Adrenal gland (tissue), 9 donors: ENCODE measurements at regions not wholly inside any gene's neighbourhood (a gene's known extent, or its start where the extent isn't known, plus 50 kb on each side); places are given as distances from the start of the nearest gene placed in this dataset.

Source experiments
- DNase-seq, 7 donors: peaks; one replicate each; pipeline ENCODE4 v3.0.0-alpha.2; 2019 to 2020
- H3K27ac ChIP-seq, 5 donors: fragments of 200-600 bp; sonication (generic) in 4 of 5; 1 replicate in 3 of 5; 2 replicates in 2 of 5; pipeline versions ENCODE4 v1.5.1 to v1.8.0; 2016 to 2020; ENCODE audit warnings: mild to moderate bottlenecking in 1 of 5
- H3K27me3 ChIP-seq: fragments of 200-600 bp; 2 replicates; pipeline ENCODE4 v1.8.0; 2021
- H3K36me3 ChIP-seq, 2 donors: fragments of 200-600 bp; replicated peaks in 1 of 2; 1 replicate in 1 of 2; 2 replicates in 1 of 2; pipeline versions ENCODE4 v1.5.1 to v1.8.0; 2018 to 2022
- H3K4me1 ChIP-seq, 2 donors: fragments of 200-600 bp; replicated peaks in 1 of 2; 1 replicate in 1 of 2; 2 replicates in 1 of 2; pipeline versions ENCODE4 v1.5.1 to v1.8.0; 2018 to 2021
- H3K4me3 ChIP-seq, 4 donors: fragments of 200-600 bp; sonication (generic) in 3 of 4; one replicate each; pipeline ENCODE4 v1.5.1; 2016 to 2018
- H3K9me3 ChIP-seq, 3 donors: fragments of 200-600 bp; sonication (generic) in 1 of 3; replicated peaks in 1 of 3; 1 replicate in 2 of 3; 2 replicates in 1 of 3; pipeline versions ENCODE4 v1.5.1 to v1.8.0; 2016 to 2021
- POLR2A ChIP-seq, 2 donors: fragments of 450-650 bp; IDR thresholded peaks; one replicate each; pipeline ENCODE4 v1.6.1; 2017; ENCODE audit warnings: antibody characterized with exemption in 2 of 2, mild to moderate bottlenecking in 2 of 2, moderate library complexity in 1 of 2
- WGBS, 4 donors: extraction: QIAGEN DNeasy Blood & Tissue Kit in 2 of 4; methylation state at CpG; one replicate each; pipeline versions ENCODE4 v1.1.5 to v1.1.7; 2013 to 2017; 5-methylcytosine and 5-hydroxymethylcytosine counted together
- intact Hi-C, 2 donors: fragments of 100-400 bp; cut with DNase I; formaldehyde crosslinking; loops; one replicate each; pipeline versions ENCODE4 v1.14.1 to v1.15.0; 2022 to 2023
- TF ChIP-seq, protein P1 (sequence below), 6 experiments: fragments of 450-650 bp in 4 of 6; fragments of 200-600 bp in 2 of 6; sonication (generic) in 1 of 6; IDR thresholded peaks; 1 replicate in 5 of 6; 2 replicates in 1 of 6; pipeline versions ENCODE4 v1.5.1 to v1.8.0; 2016 to 2021; ENCODE audit warnings: antibody characterized with exemption in 6 of 6, mild to moderate bottlenecking in 2 of 6, moderate library complexity in 1 of 6
- donor health status: healthy with polysubstance abuse.
- donor health status: Bipolar disorder and iron deficiency.
- donor health status: DM: yes; HTN: yes; CAD: no.
- donor health status: DM: no; HTN: no; CAD: no.
- donor health status: DM: no; HTN: no; CAD: no.

DNA sequence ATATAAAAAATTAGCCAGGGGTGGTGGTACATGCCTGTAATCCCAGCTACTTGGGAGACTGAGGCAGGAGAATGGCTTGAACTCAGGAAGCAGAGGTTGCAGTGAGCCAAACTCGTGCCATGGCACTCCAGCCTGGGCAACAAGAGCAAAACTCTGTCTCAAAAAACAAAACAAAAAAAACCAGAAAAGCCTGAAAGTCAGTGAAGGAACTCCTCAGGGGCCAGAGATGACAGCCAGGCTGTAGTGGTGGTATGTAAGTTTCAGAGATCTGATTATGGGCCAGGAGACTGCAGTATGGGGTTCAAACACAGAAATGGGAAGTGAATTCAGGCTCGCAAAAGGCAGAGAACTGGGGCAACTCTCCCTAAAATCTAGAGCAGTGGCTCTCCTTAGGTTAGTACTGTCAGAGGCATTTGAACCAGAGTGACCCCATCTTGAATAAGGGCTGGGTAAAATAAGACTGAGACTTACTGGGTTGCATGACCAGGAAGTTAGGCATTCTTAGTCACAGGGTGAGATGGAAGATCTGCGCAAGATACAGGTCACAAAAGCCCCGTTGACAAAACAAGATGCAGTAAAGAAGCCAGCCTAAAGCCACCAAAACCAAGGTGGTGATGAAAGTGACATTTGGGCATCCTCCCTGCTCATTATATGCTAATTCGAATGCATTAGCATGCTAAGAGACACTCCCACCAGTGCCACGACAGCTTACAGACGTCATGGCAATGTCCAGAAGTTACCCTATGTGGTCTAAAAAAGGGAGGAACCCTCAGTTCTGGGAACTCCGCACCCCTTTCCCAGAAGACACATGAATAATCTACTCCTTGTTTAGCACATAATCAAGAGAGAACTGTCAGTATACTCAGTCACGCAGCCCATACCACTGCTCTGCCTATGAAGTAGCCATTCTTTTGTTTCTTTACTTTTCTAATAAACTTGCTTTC is 120.2 kb upstream of the XYLT1 start:
- no peak overlapping the region for H3K4me3 ChIP-seq
- 75 to 82% (median 80%) methylated on average over 9 of the region's 9 CpGs for WGBS, 4 donors

GRCh38 chr16:17589898-17590297 is 119.1 kb upstream of the XYLT1 start:
- Histone ChIP-seq H3K4me3 (no peak overlapping the region), H3K27me3 (no peaks in the 10 kb centered on the region), H3K36me3 (no peaks in the 10 kb centered on the region), H3K27ac (no peak overlapping the region), H3K9me3 (no peaks in the 10 kb centered on the region), H3K4me1 (no peaks in the 10 kb centered on the region)
- intact Hi-C loops, result no loop called here
- DNase-seq, result no peak
- WGBS, 4 donors, result 43 to 82% (median 70%) methylated on average over 4 of the region's 4 CpGs
- no peak for TF ChIP-seq POLR2A (IDR thresholded peaks at IDR 0.05)
- TF ChIP-seq, protein P1, sequence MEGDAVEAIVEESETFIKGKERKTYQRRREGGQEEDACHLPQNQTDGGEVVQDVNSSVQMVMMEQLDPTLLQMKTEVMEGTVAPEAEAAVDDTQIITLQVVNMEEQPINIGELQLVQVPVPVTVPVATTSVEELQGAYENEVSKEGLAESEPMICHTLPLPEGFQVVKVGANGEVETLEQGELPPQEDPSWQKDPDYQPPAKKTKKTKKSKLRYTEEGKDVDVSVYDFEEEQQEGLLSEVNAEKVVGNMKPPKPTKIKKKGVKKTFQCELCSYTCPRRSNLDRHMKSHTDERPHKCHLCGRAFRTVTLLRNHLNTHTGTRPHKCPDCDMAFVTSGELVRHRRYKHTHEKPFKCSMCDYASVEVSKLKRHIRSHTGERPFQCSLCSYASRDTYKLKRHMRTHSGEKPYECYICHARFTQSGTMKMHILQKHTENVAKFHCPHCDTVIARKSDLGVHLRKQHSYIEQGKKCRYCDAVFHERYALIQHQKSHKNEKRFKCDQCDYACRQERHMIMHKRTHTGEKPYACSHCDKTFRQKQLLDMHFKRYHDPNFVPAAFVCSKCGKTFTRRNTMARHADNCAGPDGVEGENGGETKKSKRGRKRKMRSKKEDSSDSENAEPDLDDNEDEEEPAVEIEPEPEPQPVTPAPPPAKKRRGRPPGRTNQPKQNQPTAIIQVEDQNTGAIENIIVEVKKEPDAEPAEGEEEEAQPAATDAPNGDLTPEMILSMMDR (IDR thresholded peaks at IDR 0.05), result no peak

More for the DNA sequence above, 120.2 kb upstream of the XYLT1 start:
- Histone ChIP-seq H3K27me3 (no peaks in the 10 kb centered on the region), H3K27ac (no peak overlapping the region), H3K36me3 (no peaks in the 10 kb centered on the region), H3K4me1 (no peaks in the 10 kb centered on the region), H3K9me3 (no peaks in the 10 kb centered on the region)
- intact Hi-C loops, result no loop called here
- no peak for DNase-seq
- TF ChIP-seq, protein P1 (IDR thresholded peaks at IDR 0.05), result no peak
- TF ChIP-seq POLR2A (IDR thresholded peaks at IDR 0.05), result no peak

- no peaks in the 10 kb centered on the region for H3K36me3 ChIP-seq
- H3K27me3 ChIP-seq, result no peaks in the 10 kb centered on the region
- 77 to 81% (median 79%) methylated on average over 3 of the region's 3 CpGs for WGBS, 4 donors
- no peaks in the 10 kb centered on the region for H3K9me3 ChIP-seq
- H3K4me1 ChIP-seq, result no peaks in the 10 kb centered on the region
- DNase-seq, result no peak
- no peak overlapping the region for H3K4me3 ChIP-seq
- TF ChIP-seq, protein P1 (IDR thresholded peaks at IDR 0.05), result no peak
- no peak for TF ChIP-seq POLR2A (IDR thresholded peaks at IDR 0.05)
- intact Hi-C loops, result no loop called here
- no peak overlapping the region for H3K27ac ChIP-seq
These were observed 114.8 kb upstream of the XYLT1 start for GRCh38 chr16:17585449-17586074.
